Transverse colon (tissue), 4 donors: ENCODE measurements at regions not wholly inside any gene's neighbourhood (a gene's known extent, or its start where the extent isn't known, plus 50 kb on each side); places are given as distances from the start of the nearest gene placed in this dataset.

ENCODE experiments used
- DNase-seq: peaks from one replicate; pipeline ENCODE4 v3.0.0-alpha.2; 2019
- H3K27ac ChIP-seq, 4 donors: fragments of 200-600 bp; sonication (generic); 2 replicates each; pipeline ENCODE4 v1.5.1; 2016 to 2018; ENCODE audit warnings: inconsistent platforms in 4 of 4
- H3K27me3 ChIP-seq: fragments of 200-600 bp; sonication (generic); 2 replicates; pipeline ENCODE4 v1.5.1; 2017; ENCODE audit warnings: inconsistent platforms
- H3K36me3 ChIP-seq, 4 donors: fragments of 200-600 bp; sonication (generic); 2 replicates each; pipeline ENCODE4 v1.5.1; 2017 to 2019; ENCODE audit warnings: inconsistent platforms in 4 of 4
- H3K4me1 ChIP-seq, 4 donors: fragments of 200-600 bp; sonication (generic); 2 replicates each; pipeline ENCODE4 v1.5.1; 2017 to 2020; ENCODE audit warnings: inconsistent platforms in 4 of 4
- H3K4me3 ChIP-seq, 4 donors: fragments of 200-600 bp; sonication (generic); 1 replicate in 1 of 4; 2 replicates in 3 of 4; pipeline versions ENCODE4 v1.5.1 to v1.6.1; 2017 to 2019; ENCODE audit warnings: inconsistent platforms in 4 of 4
- H3K9me3 ChIP-seq, 2 donors: fragments of 200-600 bp; sonication (generic); 2 replicates each; pipeline ENCODE4 v1.5.1; 2017 to 2019; ENCODE audit warnings: inconsistent platforms in 2 of 2
- EP300 ChIP-seq: sonication (generic); formaldehyde crosslinking; IDR thresholded peaks from one replicate; pipeline ENCODE4 v1.6.1; 2017; ENCODE audit warnings: antibody characterized with exemption, low read depth
- POLR2A ChIP-seq: fragments of 450-650 bp; IDR thresholded peaks from one replicate; pipeline ENCODE4 v1.6.1; 2016; ENCODE audit warnings: antibody characterized with exemption, mild to moderate bottlenecking, moderate library complexity
- POLR2AphosphoS5 ChIP-seq, 3 donors: sonication (generic); formaldehyde crosslinking; IDR thresholded peaks; one replicate each; pipeline ENCODE4 v1.6.1; 2016; ENCODE audit warnings: antibody characterized with exemption in 3 of 3
- WGBS, 2 donors: methylation state at CpG; one replicate each; pipeline ENCODE4 v1.1.5; 2018; ENCODE audit warnings: low coverage in 1 of 2; 5-methylcytosine and 5-hydroxymethylcytosine counted together
- in situ Hi-C, 4 donors: fragments of 200-750 bp; cut with MboI; loops; one replicate each; pipeline versions ENCODE4 v1.15.0 to v1.15.1; 2017; ENCODE audit warnings: low sequenced_read_pairs in 3 of 4, low pct_ligation_motif_present in 1 of 4, low pct_unique_long_range_greater_than_20kb in 1 of 4
- intact Hi-C: fragments of 100-400 bp; cut with DNase I; formaldehyde crosslinking; loops from one replicate; pipeline ENCODE4 v1.15.1; 2023; ENCODE audit warnings: low total_unique reads
- TF ChIP-seq, protein P1 (sequence below), 5 experiments: fragments of 200-600 bp in 3 of 5; fragments of 450-650 bp in 2 of 5; sonication (generic) in 3 of 5; IDR thresholded peaks; 1 replicate in 2 of 5; 2 replicates in 3 of 5; pipeline ENCODE4 v1.5.1; 2016 to 2017; ENCODE audit warnings: antibody characterized with exemption in 5 of 5, inconsistent platforms in 3 of 5, mild to moderate bottlenecking in 2 of 5, moderate library complexity in 1 of 5

DNA sequence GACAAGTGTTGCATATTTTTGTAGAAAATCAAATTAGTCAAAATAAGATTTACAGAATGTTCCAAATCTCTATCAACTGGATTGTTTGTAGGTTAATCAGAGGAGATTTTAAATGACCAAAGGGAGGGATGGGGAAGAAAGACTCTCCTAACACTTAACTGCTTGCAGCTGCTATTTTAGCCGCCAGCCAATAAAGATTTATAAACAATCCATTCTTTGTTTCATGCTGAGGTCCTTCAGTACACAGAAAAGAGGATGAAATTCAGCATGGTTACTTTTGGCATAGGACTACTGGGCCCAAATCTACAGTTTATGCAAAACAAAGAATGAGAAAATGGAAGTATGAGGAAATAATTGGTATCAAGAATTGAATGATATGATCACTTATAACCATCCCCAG is 86.4 kb upstream of the FN1 start:
- 17 to 34% methylated on average over 1 of the region's 1 CpG for WGBS, 2 donors
- no peak for DNase-seq
- Histone ChIP-seq H3K4me1 (peaks cover 0 to 12% (median 1%) of the 10 kb centered on the region in 4 donors), H3K9me3 (no peaks in the 10 kb centered on the region), H3K4me3 (no peak overlapping the region), H3K27me3 (no peaks in the 10 kb centered on the region), H3K27ac (no peak overlapping the region), H3K36me3 (no peaks in the 10 kb centered on the region)
- in situ Hi-C loops (no loop called here), intact Hi-C loops (no loop called here)
- TF ChIP-seq, protein P1, sequence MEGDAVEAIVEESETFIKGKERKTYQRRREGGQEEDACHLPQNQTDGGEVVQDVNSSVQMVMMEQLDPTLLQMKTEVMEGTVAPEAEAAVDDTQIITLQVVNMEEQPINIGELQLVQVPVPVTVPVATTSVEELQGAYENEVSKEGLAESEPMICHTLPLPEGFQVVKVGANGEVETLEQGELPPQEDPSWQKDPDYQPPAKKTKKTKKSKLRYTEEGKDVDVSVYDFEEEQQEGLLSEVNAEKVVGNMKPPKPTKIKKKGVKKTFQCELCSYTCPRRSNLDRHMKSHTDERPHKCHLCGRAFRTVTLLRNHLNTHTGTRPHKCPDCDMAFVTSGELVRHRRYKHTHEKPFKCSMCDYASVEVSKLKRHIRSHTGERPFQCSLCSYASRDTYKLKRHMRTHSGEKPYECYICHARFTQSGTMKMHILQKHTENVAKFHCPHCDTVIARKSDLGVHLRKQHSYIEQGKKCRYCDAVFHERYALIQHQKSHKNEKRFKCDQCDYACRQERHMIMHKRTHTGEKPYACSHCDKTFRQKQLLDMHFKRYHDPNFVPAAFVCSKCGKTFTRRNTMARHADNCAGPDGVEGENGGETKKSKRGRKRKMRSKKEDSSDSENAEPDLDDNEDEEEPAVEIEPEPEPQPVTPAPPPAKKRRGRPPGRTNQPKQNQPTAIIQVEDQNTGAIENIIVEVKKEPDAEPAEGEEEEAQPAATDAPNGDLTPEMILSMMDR (IDR thresholded peaks at IDR 0.05): no peak
- no peak for TF ChIP-seq POLR2A

DNA sequence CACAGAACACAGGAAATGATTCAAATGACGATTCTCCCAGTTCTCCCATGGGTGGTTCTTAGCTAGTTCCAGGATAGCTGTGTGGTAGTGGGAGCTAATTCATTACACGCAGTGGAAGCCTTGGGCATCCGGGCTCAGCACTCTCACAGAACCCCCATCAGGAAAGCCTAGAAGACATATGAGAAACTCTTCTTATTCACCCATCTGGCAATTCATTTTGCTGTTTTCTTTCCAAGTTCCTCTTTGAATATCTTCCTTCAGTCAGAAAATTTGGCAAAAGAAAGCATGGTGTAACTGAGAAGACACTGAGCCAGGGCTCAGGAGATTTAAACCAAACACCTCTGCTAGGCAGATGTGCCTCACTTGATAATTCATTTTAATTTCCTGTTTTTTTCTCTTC is 85.2 kb upstream of the FN1 start:
- H3K4me1 ChIP-seq: peaks cover 0 to 12% (median 1%) of the 10 kb centered on the region in 4 donors
- no peaks in the 10 kb centered on the region for H3K36me3 ChIP-seq
- H3K27me3 ChIP-seq: no peaks in the 10 kb centered on the region
- 70 to 81% methylated on average over 3 of the region's 3 CpGs for WGBS, 2 donors
- in situ Hi-C loops (no loop called here), intact Hi-C loops (no loop called here)
- no peak overlapping the region for H3K27ac ChIP-seq
- no peak overlapping the region for H3K4me3 ChIP-seq
- TF ChIP-seq EP300 (no peak), POLR2AphosphoS5 (IDR thresholded peaks at IDR 0.05) (no peak)
- TF ChIP-seq, protein P1 (IDR thresholded peaks at IDR 0.05): no peak
- H3K9me3 ChIP-seq: no peaks in the 10 kb centered on the region
- DNase-seq: no peak

DNA sequence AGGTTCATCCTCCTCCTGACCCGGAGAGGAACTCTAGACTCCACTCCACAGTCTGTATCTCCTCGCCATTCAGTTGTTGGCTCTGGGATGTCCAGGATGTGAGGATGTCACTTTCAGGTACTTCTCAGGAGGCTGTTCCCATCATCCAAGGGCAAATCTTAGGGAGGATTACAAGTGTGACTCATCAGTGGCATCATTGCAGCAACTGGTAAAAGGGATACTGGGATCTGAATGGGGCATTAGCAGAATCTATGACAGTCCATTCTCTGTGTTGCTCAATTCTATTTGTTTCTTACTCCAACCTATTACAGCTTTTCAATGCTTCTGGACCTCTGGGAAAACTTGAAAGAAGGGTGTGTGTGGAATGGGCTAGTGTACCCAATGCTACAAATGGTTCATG is 81.5 kb upstream of the FN1 start:
- TF ChIP-seq EP300 (no peak), POLR2A (no peak), POLR2AphosphoS5 (IDR thresholded peaks at IDR 0.05) (no peak)
- TF ChIP-seq, protein P1 (IDR thresholded peaks at IDR 0.05): no peak
- WGBS, 2 donors: 91 to 94% methylated on average over 2 of the region's 2 CpGs
- peaks cover 0 to 11% (median 0%) of the 10 kb centered on the region in 4 donors for H3K4me1 ChIP-seq
- H3K36me3 ChIP-seq: no peaks in the 10 kb centered on the region
- no peaks in the 10 kb centered on the region for H3K9me3 ChIP-seq
- H3K27me3 ChIP-seq: no peaks in the 10 kb centered on the region
- no peak for DNase-seq
- H3K27ac ChIP-seq: no peak overlapping the region
- intact Hi-C loops (no loop called here), in situ Hi-C loops (no loop called here)
- no peak overlapping the region for H3K4me3 ChIP-seq

DNA sequence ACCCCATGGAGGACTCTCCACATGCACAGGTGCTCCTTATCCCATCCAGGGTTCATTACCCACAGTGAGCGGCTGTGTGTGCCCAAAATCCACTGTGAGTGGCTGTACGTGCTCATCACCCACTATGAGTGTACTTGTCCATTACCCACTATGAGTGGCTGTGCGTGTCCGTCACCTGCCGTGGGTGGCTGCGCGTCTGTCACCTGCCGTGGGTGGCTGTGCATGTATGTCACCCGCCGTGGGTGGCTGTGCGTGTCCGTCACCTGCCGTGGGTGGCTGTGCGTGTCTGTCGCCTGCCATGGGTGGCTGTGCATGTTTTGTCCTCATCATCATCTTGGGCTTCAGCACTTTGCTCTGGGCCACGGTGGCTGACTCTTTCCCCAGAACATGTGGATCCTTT is 78.6 kb upstream of the FN1 start:
- H3K27ac ChIP-seq: no peak overlapping the region
- in situ Hi-C loops (no loop called here), intact Hi-C loops (no loop called here)
- no peak for DNase-seq
- H3K36me3 ChIP-seq: no peaks in the 10 kb centered on the region
- no peaks in the 10 kb centered on the region for H3K4me1 ChIP-seq
- H3K27me3 ChIP-seq: no peaks in the 10 kb centered on the region
- no peak overlapping the region for H3K4me3 ChIP-seq
- 97% methylated on average over 16 of the region's 16 CpGs; no CpG with 5 or more reads in 1 of the 2 donors for WGBS, 2 donors
- H3K9me3 ChIP-seq: no peaks in the 10 kb centered on the region
- TF ChIP-seq, protein P1 (IDR thresholded peaks at IDR 0.05): no peak
